NCI-H1694 treated with DMSO at 0.1 percent for 48 hours (cell line): ENCODE measurements at regions not wholly inside any gene's neighbourhood (a gene's known extent, or its start where the extent isn't known, plus 50 kb on each side); places are given as distances from the start of the nearest gene placed in this dataset.
A peak's percentile ranks its signal among the peaks of the same experiment; 100 is the strongest.
"Not testable (repeated sequence)": the region's sequence is repeated elsewhere in the genome, so short reads cannot be mapped to it uniquely, and the experiment has no call there.

Experiments used
- DNase-seq: peaks from one replicate; lab custom pipeline; 2025; lab: John Stamatoyannopoulos, UW

DNA sequence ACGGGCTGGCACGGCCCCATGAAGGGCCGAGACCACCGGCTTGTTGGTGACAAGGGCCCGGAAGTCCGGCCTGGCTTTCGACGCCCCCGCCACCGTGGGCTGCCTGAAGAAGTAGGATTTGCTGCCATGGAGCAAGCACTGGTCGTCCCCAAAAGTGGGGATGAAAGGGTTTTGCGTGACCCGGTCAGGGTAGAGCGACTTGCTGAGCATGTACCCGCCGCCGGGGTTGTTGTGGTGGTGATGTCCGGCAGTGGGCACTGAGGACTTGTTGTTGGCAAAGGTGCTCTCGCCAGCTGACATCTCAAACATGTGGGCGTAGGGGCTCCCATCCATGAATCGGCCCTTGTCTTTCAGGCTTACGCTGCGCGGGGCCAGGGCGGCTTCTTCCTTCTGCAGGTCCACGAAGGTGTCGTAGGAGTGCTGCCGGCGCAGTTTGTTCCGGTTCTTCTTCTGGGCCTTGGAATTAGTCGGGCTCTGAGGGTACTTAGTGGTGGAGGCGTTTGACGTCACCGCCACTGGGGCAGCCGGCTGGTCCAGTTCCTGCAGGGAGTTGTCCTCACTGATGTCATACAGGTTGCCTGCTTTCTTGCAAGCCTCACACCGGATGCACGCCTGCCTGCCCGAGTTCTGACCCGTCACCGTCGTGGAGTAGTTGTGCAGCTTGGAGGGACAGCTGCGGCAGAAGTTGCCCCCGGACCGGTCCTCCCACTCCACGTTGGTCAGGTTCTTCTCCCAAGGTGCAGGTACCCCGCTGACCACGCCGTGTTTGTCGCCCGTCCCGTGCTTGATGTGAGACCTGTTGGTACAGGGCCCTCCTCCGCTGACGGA is 366.6 kb downstream of the EMP1 start:
- no peak for DNase-seq

- DNase-seq: peak; percentile 5
These were observed 365.4 kb downstream of the EMP1 start for GRCh38 chr12:13561923-13562322.

DNA sequence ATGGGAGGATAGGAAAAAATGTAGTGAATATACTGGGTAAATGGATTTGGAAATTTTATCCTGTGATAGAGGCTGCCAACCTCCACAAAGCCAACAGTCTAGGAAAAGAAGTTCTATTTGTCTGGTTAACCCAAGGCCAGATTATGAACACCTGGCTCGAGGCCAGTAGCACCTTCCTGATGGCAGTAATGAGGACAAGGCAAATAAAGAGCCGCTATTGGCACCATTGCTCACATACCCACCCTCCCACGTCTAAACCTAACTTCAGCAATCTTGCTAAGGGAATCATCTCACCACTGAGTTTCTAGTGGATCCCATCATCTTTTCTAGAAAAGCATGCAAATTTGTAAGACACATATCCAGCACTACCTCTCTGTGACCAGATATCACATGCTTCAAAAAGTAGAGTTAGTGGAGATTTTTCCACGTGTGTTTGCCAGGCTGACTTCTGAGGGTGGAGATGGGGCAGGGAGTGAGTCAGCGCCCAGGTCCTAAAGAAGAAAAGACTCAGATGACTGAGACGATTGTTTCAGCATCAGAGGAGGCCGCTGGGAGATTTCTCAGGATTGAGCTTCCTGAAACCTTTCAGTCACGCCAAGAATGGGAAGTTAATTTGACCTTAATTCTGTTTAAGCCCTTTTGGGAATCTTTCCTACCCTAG is 362.9 kb downstream of the EMP1 start:
- no peak for DNase-seq

- no peak for DNase-seq
These were observed 356.3 kb downstream of the EMP1 start for GRCh38 chr12:13552830-13553229.

- no peak for DNase-seq
These were observed 350.8 kb downstream of the EMP1 start for GRCh38 chr12:13547283-13547682.

- DNase-seq: no peak
These were observed 349.7 kb downstream of the EMP1 start for GRCh38 chr12:13546231-13546630.

DNA sequence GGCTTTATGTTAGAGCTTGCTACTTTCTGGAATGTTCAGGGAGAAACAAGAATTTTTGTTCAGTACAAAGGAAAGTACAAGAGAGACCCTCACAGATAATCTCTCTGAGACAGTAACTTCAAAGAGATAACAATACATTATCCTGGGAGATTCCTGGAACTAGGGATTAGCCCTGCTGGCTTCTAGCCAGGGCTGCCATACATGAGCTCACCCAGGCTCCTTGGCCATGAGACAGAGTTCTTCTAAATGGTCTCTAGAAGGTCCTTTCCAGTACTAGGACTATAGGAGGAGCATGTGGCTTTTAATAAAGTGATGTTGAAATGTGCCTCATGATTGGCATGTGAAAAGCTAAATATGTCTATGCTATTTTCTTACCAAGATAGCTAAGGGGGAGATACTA is 342.5 kb downstream of the EMP1 start:
- DNase-seq: no peak

DNA sequence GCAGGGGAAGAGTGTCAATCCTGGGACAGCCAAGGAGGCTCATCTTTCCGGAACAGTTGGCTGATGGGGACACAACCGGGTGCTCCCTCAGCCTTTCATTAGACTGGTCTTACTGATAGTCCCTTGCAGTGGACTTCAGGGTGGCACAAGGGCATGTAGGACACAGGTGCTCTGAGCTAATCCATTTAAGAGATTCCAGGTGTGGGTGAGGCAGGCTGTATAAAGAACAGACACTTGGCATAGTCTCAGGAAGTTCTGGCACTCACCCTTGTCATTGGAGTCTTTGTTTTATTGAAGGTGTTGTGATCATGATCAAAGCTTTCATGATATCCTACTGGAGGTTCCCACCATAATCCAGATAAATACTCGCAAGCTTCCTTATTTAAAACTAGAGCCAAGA is 341.6 kb downstream of the EMP1 start:
- no peak for DNase-seq

DNA sequence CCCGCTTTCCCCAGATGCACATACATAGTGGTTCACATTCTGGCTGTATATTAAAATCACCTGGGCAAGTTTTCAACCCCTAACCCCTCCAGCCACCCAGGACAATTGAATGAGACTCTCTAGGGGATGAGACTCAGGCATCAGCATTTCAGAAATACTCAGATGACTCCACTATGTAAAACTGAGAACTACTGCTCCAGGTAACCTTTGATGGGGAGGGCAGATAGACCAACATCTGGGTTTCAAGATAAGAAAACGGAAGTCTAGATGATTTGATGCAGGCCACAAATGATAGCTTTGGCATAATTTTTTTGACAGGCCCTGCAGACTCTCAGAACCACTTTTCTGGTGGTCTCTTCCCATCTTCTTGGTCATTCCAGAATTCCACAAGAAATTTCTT is 341.1 kb downstream of the EMP1 start:
- no peak for DNase-seq

DNA sequence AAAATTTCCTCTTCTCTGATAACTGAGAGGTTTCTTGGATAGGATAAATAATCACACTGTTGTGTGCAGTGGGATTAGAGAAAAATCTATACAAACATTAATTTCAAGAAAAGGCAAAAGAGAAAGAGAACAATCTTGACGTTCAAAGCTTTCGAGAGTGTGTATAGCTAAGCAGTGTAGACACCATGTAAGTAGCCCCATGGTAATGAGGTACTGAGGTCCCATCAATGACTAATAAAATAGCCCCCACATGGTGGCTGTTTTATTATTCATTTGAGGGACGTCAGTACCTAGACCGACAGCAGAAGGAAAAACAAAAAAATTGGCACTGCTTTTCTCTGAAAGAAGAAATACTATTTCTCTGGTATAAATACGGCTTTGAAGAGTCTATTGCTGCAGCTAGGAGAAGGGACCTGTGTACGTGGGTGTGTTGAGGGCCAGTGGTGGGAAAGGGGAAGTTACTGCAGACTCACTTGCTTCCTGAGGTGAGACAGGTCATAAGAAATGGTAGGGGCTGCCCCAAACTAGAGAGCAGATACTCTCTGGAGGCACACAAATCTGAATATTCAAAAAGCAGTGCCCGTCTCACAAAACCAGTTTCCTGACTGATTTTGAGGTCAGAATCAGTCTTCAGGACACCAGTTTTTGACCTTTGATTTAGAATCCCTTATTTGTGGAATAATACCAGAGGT is 339.8 kb downstream of the EMP1 start:
- no peak for DNase-seq

- DNase-seq: peak; percentile 84
These were observed 338.3 kb downstream of the EMP1 start for GRCh38 chr12:13534645-13535398.

DNA sequence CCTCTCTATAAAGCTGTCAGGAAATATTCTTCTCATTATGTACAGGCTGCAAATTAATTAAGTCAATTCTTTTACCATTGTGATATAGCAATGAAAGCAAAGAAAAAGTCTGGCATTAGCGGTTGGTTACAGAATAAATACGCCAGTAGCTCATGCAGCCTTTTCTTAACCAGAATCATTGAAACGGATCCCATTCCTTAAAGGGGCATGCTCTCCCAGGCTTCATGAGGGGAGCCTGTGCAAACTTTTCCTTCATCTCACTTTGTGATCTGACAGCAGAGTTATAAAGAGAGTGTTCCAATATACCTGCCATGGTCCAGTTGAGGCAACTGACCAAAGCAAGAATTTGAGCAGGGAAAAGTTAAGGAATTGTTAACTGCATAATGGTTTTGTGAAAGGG is 337.7 kb downstream of the EMP1 start:
- DNase-seq: no peak

DNA sequence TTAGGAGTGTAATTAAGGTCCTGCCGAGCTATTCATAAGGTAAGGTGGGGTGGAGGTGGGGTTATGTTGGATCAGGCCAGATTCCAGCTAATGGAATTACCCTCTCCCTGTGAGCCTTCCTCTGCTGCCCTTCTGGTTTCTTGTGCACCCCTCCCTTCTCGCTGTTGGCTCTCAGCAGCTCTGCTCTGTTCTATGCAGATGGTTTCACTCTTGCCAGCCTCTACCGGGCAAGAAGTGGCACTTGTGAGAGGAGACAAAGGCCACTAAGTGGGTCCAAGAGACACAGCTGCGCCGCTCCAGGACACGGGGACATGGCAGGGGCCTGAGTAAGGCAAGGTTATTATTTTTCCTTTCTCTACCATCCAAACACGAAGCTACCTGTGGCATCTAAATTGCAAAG is 334.4 kb downstream of the EMP1 start:
- DNase-seq: no peak

DNA sequence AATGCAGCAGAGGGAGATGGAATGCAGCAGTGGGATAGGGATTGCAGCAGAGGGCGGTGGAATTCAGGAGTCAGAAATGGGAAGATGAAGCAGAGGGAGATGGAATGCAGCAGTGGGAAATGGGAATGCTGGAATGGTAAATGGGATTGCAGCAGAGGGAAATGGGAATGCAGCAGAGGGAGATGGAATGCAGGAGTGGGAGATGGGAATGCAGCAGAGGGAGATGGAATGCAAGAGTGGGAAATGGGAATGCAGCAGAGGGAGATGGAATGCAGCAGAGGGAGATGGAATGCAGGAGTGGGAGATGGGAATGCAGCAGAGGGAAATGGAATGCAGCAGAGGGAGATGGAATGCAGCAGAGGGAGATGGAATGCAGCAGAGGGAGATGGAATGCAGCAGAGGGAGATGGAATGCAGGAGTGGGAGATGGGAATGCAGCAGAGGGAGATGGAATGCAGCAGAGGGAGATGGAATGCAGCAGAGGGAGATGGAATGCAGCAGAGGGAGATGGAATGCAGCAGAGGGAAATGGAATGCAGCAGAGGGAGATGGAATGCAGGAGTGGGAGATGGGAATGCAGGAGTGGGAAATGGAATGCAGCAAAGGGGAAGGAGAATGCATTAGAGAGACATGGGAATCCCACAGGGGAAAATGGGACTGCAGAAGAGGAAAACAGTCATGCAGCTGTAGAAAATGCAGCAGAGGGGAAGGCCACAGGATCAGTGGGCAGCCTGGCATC is 329.8 kb downstream of the EMP1 start:
- not testable (repeated sequence) for DNase-seq

- no peak for DNase-seq
These were observed 327.2 kb downstream of the EMP1 start for GRCh38 chr12:13523536-13524307.

DNA sequence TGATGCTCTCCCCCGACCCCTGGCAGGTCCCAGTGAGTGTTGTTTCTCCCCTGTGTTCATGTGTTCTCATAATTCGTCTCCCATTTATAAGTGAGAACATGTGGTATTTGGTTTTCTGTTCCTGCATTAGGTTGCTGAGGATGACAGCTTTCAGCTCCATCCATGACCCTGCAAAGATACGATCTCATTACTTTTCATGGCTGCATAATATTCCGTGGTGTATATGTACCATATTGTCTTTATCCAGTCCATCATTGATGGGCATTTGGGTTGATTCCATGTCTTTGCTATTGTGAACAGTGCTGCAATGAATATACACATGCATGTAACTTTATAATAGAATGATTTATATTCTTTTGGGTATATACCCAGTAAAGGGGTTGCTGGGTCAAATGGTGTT is 321.5 kb downstream of the EMP1 start:
- DNase-seq: not testable (repeated sequence)

- no peak for DNase-seq
These were observed 313.2 kb downstream of the EMP1 start for GRCh38 chr12:13509740-13510139.

- DNase-seq: no peak
These were observed 309.1 kb downstream of the EMP1 start for GRCh38 chr12:13505636-13506035.

DNA sequence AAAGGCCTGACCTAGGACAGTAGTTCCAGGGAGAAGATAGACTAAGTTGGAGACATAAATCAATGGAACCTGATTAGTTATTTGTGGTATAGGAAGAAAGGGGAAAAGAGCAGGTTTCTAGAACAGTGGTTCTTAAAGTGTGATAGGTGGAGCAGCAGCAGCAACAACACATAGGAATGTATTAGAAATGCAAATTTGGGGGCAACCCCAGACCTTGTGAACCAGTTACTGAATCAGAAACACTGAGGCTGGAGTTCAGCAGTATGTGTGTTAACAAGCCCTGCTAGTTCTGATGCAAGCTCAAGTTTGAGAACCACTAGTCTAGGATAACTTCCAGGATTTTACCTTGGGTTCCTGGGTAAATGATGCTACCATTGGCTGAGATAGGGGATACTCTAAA is 308.7 kb downstream of the EMP1 start:
- DNase-seq: no peak

DNA sequence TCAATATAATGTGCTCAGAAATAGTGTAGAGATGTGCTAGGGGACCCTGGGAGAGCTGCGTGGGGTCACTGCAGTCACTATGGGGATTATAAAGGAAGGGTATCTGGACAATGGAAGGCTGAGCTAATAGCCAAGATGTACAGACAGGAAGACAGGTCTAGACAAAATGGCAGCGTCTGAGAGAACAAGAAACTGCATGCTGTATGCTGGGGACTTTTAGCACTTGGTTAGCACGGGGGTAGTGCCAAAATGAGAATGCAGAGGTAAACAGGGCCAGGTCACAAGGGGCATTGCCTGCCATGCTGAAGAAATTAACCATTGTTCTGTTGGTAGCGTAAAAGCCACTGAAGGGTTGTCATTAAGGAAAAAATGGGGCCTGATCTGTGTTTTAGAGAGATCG is 308.2 kb downstream of the EMP1 start:
- no peak for DNase-seq

GRCh38 chr12:13504074-13504473 is 307.5 kb downstream of the EMP1 start:
- DNase-seq: no peak
